ENCODE measurements at regions not wholly inside any gene's neighbourhood (a gene's known extent, or its start where the extent isn't known, plus 50 kb on each side); places are given as distances from the start of the nearest gene placed in this dataset.
"Not testable (repeated sequence)": the region's sequence is repeated elsewhere in the genome, so short reads cannot be mapped to it uniquely, and the experiment has no call there.

DNA sequence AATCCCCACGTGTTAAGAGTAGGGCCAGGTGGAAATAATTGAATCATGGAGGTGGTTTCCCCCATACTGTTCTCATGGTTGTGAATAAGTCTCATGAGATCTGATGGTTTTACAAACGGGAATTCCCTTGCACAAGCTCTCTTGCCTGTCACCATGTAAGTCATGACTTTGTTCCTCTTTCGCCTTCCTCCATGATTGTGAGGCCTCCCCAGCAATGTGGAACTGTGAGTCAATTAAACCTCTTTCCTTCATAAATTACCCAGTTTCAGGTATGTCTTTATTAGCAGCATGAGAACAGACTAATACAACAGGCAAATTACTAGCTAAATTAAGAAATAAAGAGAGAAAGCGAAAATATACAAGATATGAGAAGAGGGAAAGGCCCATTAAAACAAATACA, 1822.6 kb upstream of the PIK3C3 start:
- not testable (repeated sequence) for H3K9me3 Mint-ChIP-seq; H3K27ac Mint-ChIP-seq; H3K4me3 Mint-ChIP-seq; H3K27me3 Mint-ChIP-seq; H3K4me1 Mint-ChIP-seq (ENCODE audit: low read depth in 2 of 2); H3K36me3 Mint-ChIP-seq (ENCODE audit: insufficient read depth); DNase-seq; ATAC-seq (replicated peaks)

DNA sequence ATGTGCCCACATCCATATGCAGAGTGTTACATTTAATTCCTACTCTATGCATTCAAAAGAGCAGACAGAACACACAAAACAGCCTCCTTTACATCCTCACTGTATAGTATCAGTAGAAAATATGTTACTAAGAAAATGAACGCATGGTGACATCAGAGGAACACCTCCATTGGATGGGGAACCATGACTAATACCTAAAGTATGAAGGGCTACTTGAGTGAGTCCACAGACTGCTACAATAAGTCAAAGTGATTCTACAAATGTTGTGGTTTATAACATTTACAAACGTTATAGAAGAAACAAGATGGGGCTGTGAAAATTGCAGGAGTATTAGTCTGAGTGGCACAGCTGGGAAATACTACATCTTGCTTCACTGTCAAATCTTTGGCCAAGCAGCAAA, 1830.9 kb upstream of the PIK3C3 start:
- Mint-ChIP-seq H3K4me1 (ENCODE audit: low read depth in 2 of 2) (no peaks in the 10 kb centered on the region), H3K9me3 (peaks cover 4 to 17% of the 10 kb centered on the region in 2 donors), H3K4me3 (no peak overlapping the region), H3K36me3 (ENCODE audit: insufficient read depth) (no peaks in the 10 kb centered on the region), H3K27ac (no peak overlapping the region), H3K27me3 (no peaks in the 10 kb centered on the region)
- ATAC-seq (replicated peaks) (no peak), DNase-seq (no peak)

DNA sequence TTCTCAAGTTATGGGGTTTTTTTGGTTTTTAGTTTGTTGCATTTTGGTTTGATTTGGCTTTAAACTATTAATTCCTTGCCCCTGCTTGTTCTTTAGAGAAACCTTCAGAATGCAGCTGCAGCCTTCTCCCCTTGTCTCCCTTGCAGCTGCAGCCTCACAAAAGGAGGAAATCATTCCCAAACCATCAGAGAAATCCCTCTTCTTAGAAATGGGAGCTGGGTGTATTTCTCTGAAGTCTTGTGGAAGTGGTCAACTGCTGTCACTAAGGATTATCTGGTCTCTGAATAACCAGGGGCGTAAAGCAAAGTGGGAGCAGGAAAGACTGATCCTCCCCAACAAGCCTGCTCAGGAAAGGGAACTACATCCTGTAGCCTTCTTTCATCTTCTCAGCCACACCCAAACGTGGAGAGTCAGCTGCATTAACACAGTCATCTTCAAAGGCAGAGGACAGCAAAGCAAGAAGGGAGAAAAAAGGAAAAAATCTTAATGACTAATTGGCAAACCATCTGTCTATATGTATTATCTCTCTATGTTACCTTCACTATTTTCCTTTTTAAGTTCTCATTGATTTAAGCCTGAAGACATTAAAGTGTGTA, 1834.1 kb upstream of the PIK3C3 start:
- no peak for DNase-seq
- Mint-ChIP-seq H3K9me3 (peaks cover 6 to 28% of the 10 kb centered on the region in 2 donors), H3K27ac (no peak overlapping the region), H3K36me3 (ENCODE audit: insufficient read depth) (no peaks in the 10 kb centered on the region), H3K4me1 (ENCODE audit: low read depth in 2 of 2) (no peaks in the 10 kb centered on the region), H3K4me3 (no peak overlapping the region), H3K27me3 (no peaks in the 10 kb centered on the region)
- ATAC-seq (replicated peaks): no peak

DNA sequence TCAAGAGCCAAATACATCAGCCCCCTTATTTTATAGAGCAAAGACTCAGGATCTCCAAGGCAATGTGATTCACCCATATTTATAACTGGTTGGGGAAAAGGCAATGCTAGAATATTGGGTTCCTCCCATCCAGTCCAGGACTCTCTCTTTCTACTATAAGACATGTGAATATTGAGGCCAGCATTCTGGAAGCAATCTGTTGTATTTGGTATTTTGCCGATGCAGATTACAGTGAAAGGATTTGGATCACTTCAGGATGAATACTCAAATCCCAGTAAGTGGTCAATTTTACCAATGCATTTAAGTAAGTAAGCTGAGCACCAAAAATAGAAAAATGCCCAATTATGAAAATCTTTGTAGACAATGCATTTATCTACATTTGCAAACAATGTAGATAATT, 1834.7 kb upstream of the PIK3C3 start:
- H3K36me3 Mint-ChIP-seq (ENCODE audit: insufficient read depth): no peaks in the 10 kb centered on the region
- DNase-seq (no peak), ATAC-seq (replicated peaks) (no peak)
- peaks cover 6 to 28% of the 10 kb centered on the region in 2 donors for H3K9me3 Mint-ChIP-seq
- H3K27ac Mint-ChIP-seq: no peak overlapping the region
- H3K4me3 Mint-ChIP-seq: no peak overlapping the region
- H3K27me3 Mint-ChIP-seq: no peaks in the 10 kb centered on the region
- no peaks in the 10 kb centered on the region for H3K4me1 Mint-ChIP-seq (ENCODE audit: low read depth in 2 of 2)

DNA sequence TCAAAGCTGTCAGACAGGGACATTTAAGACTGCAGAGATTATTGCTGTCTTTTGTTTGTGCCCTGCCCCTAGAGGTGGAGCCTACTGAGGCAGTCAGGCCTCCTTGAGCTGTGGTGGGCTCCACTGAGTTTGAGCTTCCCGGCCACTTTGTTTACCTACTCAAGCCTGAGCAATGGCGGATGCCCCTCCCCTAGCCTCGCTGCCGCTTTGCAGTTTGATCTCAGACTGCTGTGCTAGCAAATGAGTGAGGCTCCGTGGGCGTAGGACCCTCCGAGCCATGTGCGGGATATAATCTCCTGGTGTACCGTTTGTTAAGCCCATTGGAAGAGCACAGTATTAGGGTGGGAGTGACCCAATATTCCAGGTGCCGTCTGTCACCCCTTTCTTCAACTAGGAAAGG, 1835.5 kb upstream of the PIK3C3 start:
- DNase-seq; ATAC-seq (replicated peaks); H3K4me1 Mint-ChIP-seq (ENCODE audit: low read depth in 2 of 2); H3K27me3 Mint-ChIP-seq; H3K36me3 Mint-ChIP-seq (ENCODE audit: insufficient read depth); H3K27ac Mint-ChIP-seq; H3K4me3 Mint-ChIP-seq: not testable (repeated sequence)
- peaks cover 5 to 28% of the 10 kb centered on the region in 2 donors for H3K9me3 Mint-ChIP-seq

DNA sequence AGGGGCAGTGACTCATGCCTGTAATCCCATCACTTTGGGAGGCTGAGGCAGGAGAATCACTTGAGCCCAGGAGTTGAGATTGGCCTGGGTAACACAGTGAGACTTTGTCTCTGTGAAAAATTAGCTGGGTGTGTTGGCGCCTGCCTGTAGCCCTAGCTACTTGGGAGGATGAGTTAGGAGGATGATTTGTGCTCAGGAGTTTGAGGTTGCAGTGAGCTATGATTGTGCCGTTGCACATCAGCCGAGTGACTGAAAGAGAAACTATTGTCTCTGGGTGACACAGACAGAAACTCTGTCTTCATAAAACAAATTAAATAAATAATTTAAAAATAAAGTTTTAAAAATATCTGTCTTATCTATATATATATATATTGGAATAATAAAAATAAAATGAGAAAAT, 1844.6 kb upstream of the PIK3C3 start:
- Mint-ChIP-seq H3K27ac (no peak overlapping the region), H3K4me3 (no peak overlapping the region), H3K9me3 (peaks cover 11 to 25% of the 10 kb centered on the region in 2 donors), H3K27me3 (no peaks in the 10 kb centered on the region), H3K4me1 (ENCODE audit: low read depth in 2 of 2) (no peaks in the 10 kb centered on the region), H3K36me3 (ENCODE audit: insufficient read depth) (no peaks in the 10 kb centered on the region)
- no peak for DNase-seq
- ATAC-seq (replicated peaks): no peak

DNA sequence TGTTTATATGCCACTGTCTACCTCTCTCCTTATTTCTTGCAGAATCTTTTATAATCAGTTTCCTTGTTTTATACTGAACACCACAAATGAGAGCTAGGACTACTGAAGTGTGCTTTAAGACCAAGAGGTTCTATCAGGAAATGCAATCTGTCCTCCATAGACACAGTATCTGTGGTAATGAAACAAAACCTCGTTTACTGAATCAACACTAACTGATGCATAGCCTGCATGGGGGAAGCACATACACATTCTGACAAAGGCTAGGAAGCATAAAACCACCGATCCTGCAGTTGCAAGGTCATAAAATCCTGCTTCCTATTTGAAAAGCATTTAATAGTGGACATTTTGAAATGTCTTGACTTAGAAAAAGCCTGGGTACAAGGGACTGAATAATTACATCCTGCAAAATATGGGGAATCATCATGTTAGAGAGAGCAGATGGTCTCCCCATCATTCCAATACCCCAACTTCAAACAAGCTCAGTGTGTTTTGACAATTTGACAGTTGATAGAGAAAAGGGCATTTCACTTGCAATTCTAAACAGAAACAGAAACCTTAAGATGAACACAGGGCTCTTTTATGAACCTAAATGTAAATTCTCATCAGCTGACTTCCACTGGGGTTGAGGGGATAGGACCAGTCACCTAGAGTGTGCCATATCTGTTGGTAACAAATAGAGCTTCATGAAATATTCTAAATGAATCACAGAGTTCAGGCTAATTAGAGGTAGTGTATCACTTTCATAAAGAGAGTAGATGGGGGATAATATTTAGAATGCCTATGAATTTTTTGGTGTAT, 1845.6 kb upstream of the PIK3C3 start:
- no peak for ATAC-seq (replicated peaks)
- no peak for DNase-seq
- Mint-ChIP-seq H3K36me3 (ENCODE audit: insufficient read depth) (peaks cover under 1% of the 10 kb centered on the region), H3K4me3 (no peak overlapping the region), H3K4me1 (ENCODE audit: low read depth in 2 of 2) (no peaks in the 10 kb centered on the region), H3K9me3 (peaks cover 11 to 25% of the 10 kb centered on the region in 2 donors), H3K27me3 (no peaks in the 10 kb centered on the region), H3K27ac (no peak overlapping the region)

DNA sequence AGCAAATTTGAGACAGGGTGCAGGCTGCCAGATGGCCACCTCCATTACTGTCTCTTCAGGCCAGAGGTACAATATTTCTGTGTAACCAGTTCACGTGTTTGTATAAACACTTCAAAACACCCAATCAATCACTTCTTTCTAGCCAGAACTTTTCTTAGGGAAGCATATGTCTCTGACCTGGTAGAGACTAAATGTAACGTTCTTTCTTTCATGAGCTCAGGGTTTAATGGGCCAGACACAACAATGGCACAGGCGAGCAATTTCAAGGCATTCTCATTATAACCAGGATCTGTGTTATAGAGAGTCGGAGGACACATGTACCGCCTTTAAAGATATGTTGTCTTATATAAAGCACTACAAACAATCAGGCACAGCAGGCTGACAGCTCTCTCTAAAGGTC, 1846.4 kb upstream of the PIK3C3 start:
- no peaks in the 10 kb centered on the region for H3K4me1 Mint-ChIP-seq (ENCODE audit: low read depth in 2 of 2)
- peaks cover 3% of the 10 kb centered on the region for H3K36me3 Mint-ChIP-seq (ENCODE audit: insufficient read depth)
- DNase-seq: no peak
- H3K27ac Mint-ChIP-seq: no peak overlapping the region
- no peak overlapping the region for H3K4me3 Mint-ChIP-seq
- no peak for ATAC-seq (replicated peaks)
- H3K27me3 Mint-ChIP-seq: no peaks in the 10 kb centered on the region
- H3K9me3 Mint-ChIP-seq: peaks cover 11 to 31% of the 10 kb centered on the region in 2 donors

DNA sequence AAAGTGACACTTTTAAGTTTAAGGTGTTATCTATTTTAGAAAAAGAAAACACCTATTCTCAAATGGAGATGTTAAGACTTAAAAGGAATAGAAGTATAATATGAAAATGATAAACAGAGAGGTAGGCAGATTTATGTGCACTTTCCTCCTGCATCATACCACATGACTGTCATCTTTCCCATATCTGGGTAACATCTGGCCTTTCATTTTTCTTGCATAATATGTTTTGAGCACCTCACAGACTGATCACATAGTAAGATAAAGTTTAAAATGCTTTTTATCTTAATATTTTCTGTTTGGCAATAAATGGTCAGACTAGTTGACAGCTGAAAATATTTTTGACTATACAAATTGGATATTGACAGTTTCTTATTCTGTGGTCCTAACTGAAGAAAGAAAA, 1852.1 kb upstream of the PIK3C3 start:
- DNase-seq (no peak), ATAC-seq (replicated peaks) (no peak)
- no peak overlapping the region for H3K4me3 Mint-ChIP-seq
- H3K27ac Mint-ChIP-seq: no peak overlapping the region
- no peaks in the 10 kb centered on the region for H3K27me3 Mint-ChIP-seq
- H3K9me3 Mint-ChIP-seq: peaks cover 3 to 11% of the 10 kb centered on the region in 2 donors
- no peaks in the 10 kb centered on the region for H3K4me1 Mint-ChIP-seq (ENCODE audit: low read depth in 2 of 2)
- peaks cover 3% of the 10 kb centered on the region for H3K36me3 Mint-ChIP-seq (ENCODE audit: insufficient read depth)

DNA sequence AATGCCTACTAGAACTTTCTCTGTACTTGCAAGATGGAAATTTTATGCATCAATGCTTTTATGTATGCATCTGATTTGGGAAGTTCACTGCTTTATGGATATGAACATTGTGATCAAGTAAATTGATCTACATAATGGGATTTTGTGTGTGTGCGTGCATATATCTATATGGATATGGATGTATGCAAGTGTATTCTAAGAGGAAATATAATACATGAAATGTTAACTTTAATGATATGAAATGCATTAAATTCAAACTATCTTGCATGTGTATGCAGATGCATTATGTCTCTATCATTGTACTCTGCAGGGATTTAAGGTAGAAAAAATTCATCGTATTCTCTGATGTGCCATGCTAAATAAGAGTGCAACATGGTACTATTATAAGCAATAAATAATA, 1855.4 kb upstream of the PIK3C3 start:
- H3K27me3 Mint-ChIP-seq: no peaks in the 10 kb centered on the region

DNA sequence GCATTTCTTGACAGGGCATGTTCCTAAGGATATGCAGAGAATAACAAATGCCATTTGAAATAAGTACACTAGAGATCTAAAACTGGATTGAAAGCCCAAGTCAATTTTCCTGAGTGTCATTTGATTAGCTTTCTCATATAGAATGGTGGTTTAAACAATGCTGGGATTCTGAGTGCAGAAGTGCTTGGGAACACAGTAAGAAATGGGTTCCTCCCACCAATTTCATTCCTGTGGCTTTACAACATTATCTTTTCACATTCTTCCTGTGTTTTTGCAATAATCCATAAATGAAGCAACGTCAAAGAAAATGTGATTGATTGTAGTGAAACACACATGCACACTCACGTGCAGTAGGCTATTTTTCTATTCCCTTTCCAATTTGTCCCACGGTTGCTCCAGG, 1858.4 kb upstream of the PIK3C3 start:
- no peaks in the 10 kb centered on the region for H3K27me3 Mint-ChIP-seq
- ATAC-seq (replicated peaks): no peak
- H3K27ac Mint-ChIP-seq: no peak overlapping the region
- no peaks in the 10 kb centered on the region for H3K36me3 Mint-ChIP-seq (ENCODE audit: insufficient read depth)
- no peaks in the 10 kb centered on the region for H3K4me1 Mint-ChIP-seq (ENCODE audit: low read depth in 2 of 2)
- DNase-seq: no peak
- H3K9me3 Mint-ChIP-seq: peaks cover 8 to 9% of the 10 kb centered on the region in 2 donors
- no peak overlapping the region for H3K4me3 Mint-ChIP-seq

More for the DNA sequence above, 1855.4 kb upstream of the PIK3C3 start:
- Mint-ChIP-seq H3K36me3 (ENCODE audit: insufficient read depth) (peaks cover 3% of the 10 kb centered on the region), H3K4me1 (ENCODE audit: low read depth in 2 of 2) (no peaks in the 10 kb centered on the region), H3K9me3 (peaks cover 6 to 9% of the 10 kb centered on the region in 2 donors), H3K4me3 (no peak overlapping the region), H3K27ac (no peak overlapping the region)
- ATAC-seq (replicated peaks): no peak
- DNase-seq: no peak

DNA sequence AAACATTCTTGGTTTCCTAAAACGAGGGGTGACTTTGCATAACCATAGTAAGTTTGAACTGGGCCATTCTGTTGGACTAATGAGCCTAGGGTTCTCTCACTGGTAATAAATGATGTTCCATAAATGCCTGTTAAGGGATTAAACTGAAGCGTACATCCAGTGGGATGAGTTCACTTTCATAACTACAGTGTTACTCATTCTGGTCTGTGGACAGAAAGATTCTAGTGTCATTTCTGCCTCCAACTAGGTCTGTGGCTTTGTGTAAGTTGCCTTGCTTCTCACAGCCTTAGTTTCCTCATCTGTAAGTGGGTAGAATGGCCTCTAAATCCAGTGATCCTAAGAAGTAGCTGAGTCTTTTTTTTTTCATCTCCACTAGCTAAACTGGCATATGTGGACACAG, 1860.6 kb upstream of the PIK3C3 start:
- DNase-seq: no peak
- no peak overlapping the region for H3K27ac Mint-ChIP-seq
- H3K4me1 Mint-ChIP-seq (ENCODE audit: low read depth in 2 of 2): no peaks in the 10 kb centered on the region
- ATAC-seq (replicated peaks): no peak
- H3K36me3 Mint-ChIP-seq (ENCODE audit: insufficient read depth): no peaks in the 10 kb centered on the region
- peaks cover 12 to 15% of the 10 kb centered on the region in 2 donors for H3K9me3 Mint-ChIP-seq
- H3K27me3 Mint-ChIP-seq: no peaks in the 10 kb centered on the region
- no peak overlapping the region for H3K4me3 Mint-ChIP-seq

DNA sequence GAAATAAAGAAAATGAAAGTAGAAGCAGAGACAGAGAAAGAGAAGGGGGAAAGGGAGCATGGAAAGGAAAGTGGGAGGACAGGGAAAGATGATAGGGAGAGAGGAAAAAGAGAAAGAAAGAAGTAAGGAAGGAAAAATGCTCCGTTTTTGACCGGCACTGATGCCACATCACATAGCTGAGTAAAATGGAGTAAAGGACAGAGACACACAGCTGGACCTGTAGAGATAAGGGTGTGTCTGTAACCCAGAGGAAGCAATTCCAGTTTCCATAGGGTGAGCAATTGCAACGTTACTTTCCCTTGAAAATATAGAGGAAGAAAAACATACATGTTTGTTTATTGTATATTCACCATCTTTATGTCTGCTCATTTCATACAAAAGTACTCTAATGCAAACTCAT, 1866.9 kb upstream of the PIK3C3 start:
- no peak overlapping the region for H3K4me3 Mint-ChIP-seq
- ATAC-seq (replicated peaks) (no peak), DNase-seq (no peak)
- no peaks in the 10 kb centered on the region for H3K4me1 Mint-ChIP-seq (ENCODE audit: low read depth in 2 of 2)
- H3K36me3 Mint-ChIP-seq (ENCODE audit: insufficient read depth): no peaks in the 10 kb centered on the region
- H3K27me3 Mint-ChIP-seq: no peaks in the 10 kb centered on the region
- H3K27ac Mint-ChIP-seq: no peak overlapping the region
- H3K9me3 Mint-ChIP-seq: peaks cover 10 to 14% of the 10 kb centered on the region in 2 donors

DNA sequence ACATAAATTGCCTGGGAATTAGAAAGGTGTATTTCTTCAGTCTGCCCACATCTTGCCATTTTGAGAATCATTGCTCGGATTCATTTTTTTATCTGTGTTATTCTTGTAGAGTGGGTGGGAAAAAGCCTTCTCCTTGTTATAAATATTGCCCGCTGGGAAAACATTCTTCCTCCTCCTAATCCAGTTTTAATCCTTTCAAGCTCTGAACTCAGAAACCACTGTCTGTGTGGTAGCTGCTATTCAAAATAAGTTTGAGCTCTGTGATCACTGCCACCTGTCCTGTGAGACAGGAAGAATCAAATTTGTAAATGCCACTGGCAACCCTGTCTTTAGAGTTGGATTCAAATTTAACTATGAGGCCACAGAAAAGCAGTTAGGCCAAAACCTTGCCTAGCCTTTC, 1875.2 kb upstream of the PIK3C3 start:
- no peaks in the 10 kb centered on the region for H3K36me3 Mint-ChIP-seq (ENCODE audit: insufficient read depth)
- no peak for DNase-seq

More for the DNA sequence above, 1875.2 kb upstream of the PIK3C3 start:
- Mint-ChIP-seq H3K27ac (no peak overlapping the region), H3K27me3 (no peaks in the 10 kb centered on the region), H3K4me3 (no peak overlapping the region), H3K4me1 (ENCODE audit: low read depth in 2 of 2) (no peaks in the 10 kb centered on the region), H3K9me3 (peaks cover 1 to 10% of the 10 kb centered on the region in 2 donors)
- ATAC-seq (replicated peaks): no peak
